ENCODE measurements at regions not wholly inside any gene's neighbourhood (a gene's known extent, or its start where the extent isn't known, plus 50 kb on each side); places are given as distances from the start of the nearest gene placed in this dataset.

DNA sequence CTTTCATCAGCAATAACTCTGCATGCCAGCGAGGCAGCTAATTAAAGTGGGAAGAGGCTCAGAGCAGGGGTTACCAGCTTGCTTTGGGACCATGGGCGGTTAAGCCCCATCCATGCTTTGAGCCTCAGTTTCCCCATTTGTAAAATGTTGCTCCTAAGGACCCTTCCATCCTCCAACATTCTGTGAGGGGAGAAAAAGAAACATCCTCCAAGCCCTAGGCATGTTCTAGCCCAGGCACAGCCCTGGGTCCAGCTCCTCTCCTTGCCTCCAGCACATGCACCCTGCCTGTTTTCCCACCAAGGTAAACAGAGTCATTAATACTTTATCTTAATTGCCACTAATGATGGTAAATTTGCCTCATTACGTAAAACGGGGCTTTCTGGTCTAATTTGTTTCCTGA is 113.3 kb upstream of the MYCN start:
- H3K4me1 ChIP-seq, result no peaks in the 10 kb centered on the region
- H3K27ac ChIP-seq, result no peak overlapping the region
- H3K27me3 ChIP-seq, result no peaks in the 10 kb centered on the region
- H3K36me3 ChIP-seq (replicated peaks in 1 of 2; ENCODE audit: insufficient read depth in 1 of 2, low read depth in 2 of 2), result no peaks in the 10 kb centered on the region
- ATAC-seq (no peak), DNase-seq (no peak)
- H3K4me3 ChIP-seq, result no peak overlapping the region
- intact Hi-C loops (cut with DNase I), result no loop called here
- no peaks in the 10 kb centered on the region for H3K9me3 ChIP-seq
- TF ChIP-seq, protein P1, sequence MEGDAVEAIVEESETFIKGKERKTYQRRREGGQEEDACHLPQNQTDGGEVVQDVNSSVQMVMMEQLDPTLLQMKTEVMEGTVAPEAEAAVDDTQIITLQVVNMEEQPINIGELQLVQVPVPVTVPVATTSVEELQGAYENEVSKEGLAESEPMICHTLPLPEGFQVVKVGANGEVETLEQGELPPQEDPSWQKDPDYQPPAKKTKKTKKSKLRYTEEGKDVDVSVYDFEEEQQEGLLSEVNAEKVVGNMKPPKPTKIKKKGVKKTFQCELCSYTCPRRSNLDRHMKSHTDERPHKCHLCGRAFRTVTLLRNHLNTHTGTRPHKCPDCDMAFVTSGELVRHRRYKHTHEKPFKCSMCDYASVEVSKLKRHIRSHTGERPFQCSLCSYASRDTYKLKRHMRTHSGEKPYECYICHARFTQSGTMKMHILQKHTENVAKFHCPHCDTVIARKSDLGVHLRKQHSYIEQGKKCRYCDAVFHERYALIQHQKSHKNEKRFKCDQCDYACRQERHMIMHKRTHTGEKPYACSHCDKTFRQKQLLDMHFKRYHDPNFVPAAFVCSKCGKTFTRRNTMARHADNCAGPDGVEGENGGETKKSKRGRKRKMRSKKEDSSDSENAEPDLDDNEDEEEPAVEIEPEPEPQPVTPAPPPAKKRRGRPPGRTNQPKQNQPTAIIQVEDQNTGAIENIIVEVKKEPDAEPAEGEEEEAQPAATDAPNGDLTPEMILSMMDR (IDR thresholded peaks at IDR 0.05), result no peak
- TF ChIP-seq POLR2A (IDR thresholded peaks at IDR 0.05), result no peak
- 67 to 69% methylated on average over 4 of the region's 4 CpGs for WGBS, 2 donors

DNA sequence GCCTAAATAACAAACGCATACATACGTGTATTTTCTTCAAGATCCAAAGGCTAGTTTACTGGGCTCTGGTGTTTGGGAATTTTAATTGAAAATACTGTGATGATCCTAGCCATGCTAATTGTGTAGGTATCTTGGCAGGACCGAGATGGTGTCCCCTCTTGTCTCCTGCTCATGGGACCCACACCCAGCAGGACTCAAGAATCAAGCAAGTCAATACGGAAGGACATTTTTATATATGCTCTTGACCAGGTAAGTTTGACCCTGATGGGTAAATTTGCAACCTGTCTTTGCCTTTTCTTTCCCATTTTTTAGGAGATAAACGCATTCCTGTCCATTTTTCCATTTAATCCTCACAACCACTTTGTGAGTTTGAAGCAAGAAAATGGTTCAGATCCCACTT is 111.8 kb upstream of the MYCN start:
- H3K9me3 ChIP-seq, result no peaks in the 10 kb centered on the region
- TF ChIP-seq POLR2A (IDR thresholded peaks at IDR 0.05), result no peak
- TF ChIP-seq, protein P1 (IDR thresholded peaks at IDR 0.05), result no peak
- H3K4me3 ChIP-seq, result no peak overlapping the region
- no peak for DNase-seq
- H3K36me3 ChIP-seq (replicated peaks in 1 of 2; ENCODE audit: insufficient read depth in 1 of 2, low read depth in 2 of 2), result no peaks in the 10 kb centered on the region
- intact Hi-C loops (cut with DNase I), result no loop called here
- no peaks in the 10 kb centered on the region for H3K4me1 ChIP-seq
- no peak for ATAC-seq
- H3K27ac ChIP-seq, result no peak overlapping the region
- 77 to 79% methylated on average over 5 of the region's 5 CpGs for WGBS, 2 donors
- no peaks in the 10 kb centered on the region for H3K27me3 ChIP-seq

DNA sequence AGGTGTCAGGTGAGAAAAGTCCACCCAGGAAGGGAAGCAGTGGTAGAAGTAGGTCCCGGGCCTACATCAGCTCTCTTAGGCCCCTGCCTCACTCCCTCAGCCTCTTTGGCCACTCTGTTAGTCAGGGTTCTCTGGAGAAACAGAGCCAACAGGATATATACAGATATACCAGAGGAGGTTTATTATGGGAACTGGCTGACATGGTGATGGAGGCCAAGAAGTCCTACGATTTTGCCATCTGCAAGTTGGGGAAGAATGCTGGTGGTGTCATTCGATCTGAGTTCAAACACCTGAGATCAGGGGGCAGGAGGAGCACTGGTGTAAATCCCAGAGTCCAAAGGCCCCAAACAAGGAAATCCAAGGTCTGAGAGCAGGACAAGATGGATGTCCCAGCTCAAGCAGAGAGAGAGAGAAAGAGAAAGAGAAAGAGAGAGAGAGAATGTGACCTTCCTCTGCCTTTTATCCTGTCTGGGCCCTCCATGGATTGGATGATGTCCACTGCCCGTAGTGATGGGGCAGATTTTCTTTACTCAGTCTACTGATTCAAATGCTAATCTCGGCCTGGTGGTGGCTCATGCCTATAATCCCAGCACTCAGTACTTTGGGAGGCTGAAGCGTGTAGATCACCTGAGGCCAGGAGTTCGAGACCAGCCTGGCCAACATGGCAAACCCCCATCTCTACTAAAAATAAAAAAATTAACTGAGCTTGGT is 111.1 kb upstream of the MYCN start:
- ATAC-seq, result no peak
- 79 to 92% methylated on average over 7 of the region's 7 CpGs for WGBS, 2 donors
- intact Hi-C loops (cut with DNase I), result no loop called here
- H3K36me3 ChIP-seq (replicated peaks in 1 of 2; ENCODE audit: insufficient read depth in 1 of 2, low read depth in 2 of 2), result no peaks in the 10 kb centered on the region
- no peaks in the 10 kb centered on the region for H3K4me1 ChIP-seq
- H3K9me3 ChIP-seq, result no peaks in the 10 kb centered on the region
- DNase-seq, result no peak
- TF ChIP-seq POLR2A (IDR thresholded peaks at IDR 0.05), result no peak
- TF ChIP-seq, protein P1 (IDR thresholded peaks at IDR 0.05), result no peak
- no peak overlapping the region for H3K27ac ChIP-seq
- no peak overlapping the region for H3K4me3 ChIP-seq
- no peaks in the 10 kb centered on the region for H3K27me3 ChIP-seq

DNA sequence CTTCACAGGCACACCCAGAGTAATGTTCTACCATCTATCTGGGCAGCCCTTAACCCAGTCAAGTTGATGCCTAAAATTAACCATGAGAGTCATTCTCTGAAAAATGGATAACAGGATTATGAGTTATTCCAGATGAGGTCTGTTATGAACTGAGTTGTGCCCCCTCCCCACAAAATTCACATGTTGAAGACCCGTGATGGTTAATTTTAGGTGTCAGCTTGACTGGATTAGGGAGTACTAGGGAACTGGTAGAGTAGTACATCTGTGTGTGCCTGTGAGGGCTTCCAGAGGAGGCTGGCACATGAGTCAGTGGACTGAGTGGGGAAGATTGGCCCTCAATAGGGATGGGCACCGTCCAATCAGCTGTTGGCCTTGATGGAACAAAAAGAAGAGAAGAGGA is 110.4 kb upstream of the MYCN start:
- no peak for ATAC-seq
- H3K27me3 ChIP-seq, result no peaks in the 10 kb centered on the region
- WGBS, 2 donors, result 78 to 93% methylated on average over 2 of the region's 2 CpGs
- no peak for DNase-seq
- no peaks in the 10 kb centered on the region for H3K9me3 ChIP-seq
- H3K4me3 ChIP-seq, result no peak overlapping the region
- no peaks in the 10 kb centered on the region for H3K36me3 ChIP-seq (replicated peaks in 1 of 2; ENCODE audit: insufficient read depth in 1 of 2, low read depth in 2 of 2)
- H3K27ac ChIP-seq, result no peak overlapping the region
- H3K4me1 ChIP-seq, result no peaks in the 10 kb centered on the region
- intact Hi-C loops (cut with DNase I), result no loop called here
- TF ChIP-seq, protein P1 (IDR thresholded peaks at IDR 0.05), result no peak
- TF ChIP-seq POLR2A (IDR thresholded peaks at IDR 0.05), result no peak

DNA sequence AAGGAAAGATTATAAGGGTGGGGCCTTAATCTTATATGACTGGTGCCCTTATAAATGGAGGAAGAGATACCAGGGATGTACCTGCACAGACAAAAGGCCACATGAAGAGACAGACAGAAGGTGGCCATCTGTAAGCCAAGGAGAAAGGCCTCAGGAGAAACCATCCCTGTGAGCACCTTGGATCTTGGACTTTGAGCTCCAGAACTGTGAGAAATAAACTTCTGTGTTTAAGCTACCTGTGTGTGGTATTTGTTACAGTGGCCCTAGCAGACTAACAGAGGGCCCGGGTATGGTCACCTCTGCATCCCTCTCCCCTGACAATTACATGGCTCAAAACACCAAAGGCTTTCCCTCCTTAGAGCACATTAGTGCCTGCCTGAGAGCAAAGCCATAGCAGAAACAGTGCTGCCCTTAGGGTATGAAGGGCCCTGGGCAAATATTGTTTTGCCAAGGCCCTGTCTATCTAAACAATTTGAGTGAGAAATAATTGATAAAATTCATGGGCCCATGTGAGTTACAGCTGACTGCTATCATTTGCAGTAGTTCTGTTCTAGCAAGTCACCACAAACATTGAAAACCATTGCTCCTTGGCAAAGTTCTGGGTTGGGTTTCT is 109.3 kb upstream of the MYCN start:
- ATAC-seq, result no peak
- intact Hi-C loops (cut with DNase I), result no loop called here

More for the DNA sequence above, 109.3 kb upstream of the MYCN start:
- TF ChIP-seq POLR2A (IDR thresholded peaks at IDR 0.05), result no peak
- TF ChIP-seq, protein P1 (IDR thresholded peaks at IDR 0.05), result no peak
- Histone ChIP-seq H3K27me3 (no peaks in the 10 kb centered on the region), H3K27ac (no peak overlapping the region), H3K36me3 (replicated peaks in 1 of 2; ENCODE audit: insufficient read depth in 1 of 2, low read depth in 2 of 2) (no peaks in the 10 kb centered on the region), H3K4me1 (no peaks in the 10 kb centered on the region), H3K4me3 (no peak overlapping the region), H3K9me3 (no peaks in the 10 kb centered on the region)
- 57 to 70% methylated on average over 1 of the region's 1 CpG for WGBS, 2 donors
- no peak for DNase-seq

All from body of pancreas (tissue), 4 donors.